ENCODE measurements at regions not wholly inside any gene's neighbourhood (a gene's known extent, or its start where the extent isn't known, plus 50 kb on each side); places are given as distances from the start of the nearest gene placed in this dataset.

- 85 to 88% methylated on average over 4 of the region's 4 CpGs for WGBS, 2 donors
- Histone ChIP-seq H3K36me3 (replicated peaks in 1 of 2; ENCODE audit: insufficient read depth in 1 of 2, low read depth in 2 of 2) (no peaks in the 10 kb centered on the region), H3K27ac (no peak overlapping the region), H3K4me3 (no peak overlapping the region), H3K9me3 (no peaks in the 10 kb centered on the region), H3K27me3 (no peaks in the 10 kb centered on the region), H3K4me1 (no peaks in the 10 kb centered on the region)
- ATAC-seq, result no peak
- intact Hi-C loops (cut with DNase I), result no loop called here
- no peak for DNase-seq
- TF ChIP-seq POLR2A (IDR thresholded peaks at IDR 0.05), result no peak
- no peak for TF ChIP-seq CTCF (IDR thresholded peaks at IDR 0.05)
Observed at GRCh38 chr2:58484629-58485028, 243.5 kb upstream of the FANCL start.

GRCh38 chr2:58484221-58484620 lies 243.1 kb upstream of the FANCL start:
- TF ChIP-seq POLR2A (IDR thresholded peaks at IDR 0.05) (no peak), CTCF (IDR thresholded peaks at IDR 0.05) (no peak)
- DNase-seq (no peak), ATAC-seq (no peak)
- Histone ChIP-seq H3K27me3 (no peaks in the 10 kb centered on the region), H3K9me3 (no peaks in the 10 kb centered on the region), H3K27ac (no peak overlapping the region), H3K36me3 (replicated peaks in 1 of 2; ENCODE audit: insufficient read depth in 1 of 2, low read depth in 2 of 2) (no peaks in the 10 kb centered on the region), H3K4me3 (no peak overlapping the region), H3K4me1 (no peaks in the 10 kb centered on the region)
- WGBS, 2 donors, result 61 to 74% methylated on average over 1 of the region's 1 CpG
- intact Hi-C loops (cut with DNase I), result no loop called here

GRCh38 chr2:58483307-58483706 lies 242.2 kb upstream of the FANCL start:
- 62 to 73% methylated on average over 3 of the region's 3 CpGs for WGBS, 2 donors
- Histone ChIP-seq H3K27ac (no peak overlapping the region), H3K9me3 (no peaks in the 10 kb centered on the region), H3K4me1 (no peaks in the 10 kb centered on the region), H3K4me3 (no peak overlapping the region), H3K27me3 (no peaks in the 10 kb centered on the region), H3K36me3 (replicated peaks in 1 of 2; ENCODE audit: insufficient read depth in 1 of 2, low read depth in 2 of 2) (no peaks in the 10 kb centered on the region)
- intact Hi-C loops (cut with DNase I), result no loop called here
- no peak for DNase-seq
- ATAC-seq, result no peak
- no peak for TF ChIP-seq CTCF (IDR thresholded peaks at IDR 0.05)
- no peak for TF ChIP-seq POLR2A (IDR thresholded peaks at IDR 0.05)

- TF ChIP-seq POLR2A (IDR thresholded peaks at IDR 0.05), result no peak
- TF ChIP-seq CTCF (IDR thresholded peaks at IDR 0.05), result no peak
- no peak for DNase-seq
- intact Hi-C loops (cut with DNase I), result no loop called here
- WGBS, 2 donors, result 58 to 67% methylated on average over 2 of the region's 2 CpGs
- ATAC-seq, result no peak
- Histone ChIP-seq H3K9me3 (no peaks in the 10 kb centered on the region), H3K4me1 (no peaks in the 10 kb centered on the region), H3K36me3 (replicated peaks in 1 of 2; ENCODE audit: insufficient read depth in 1 of 2, low read depth in 2 of 2) (no peaks in the 10 kb centered on the region), H3K4me3 (no peak overlapping the region), H3K27ac (no peak overlapping the region), H3K27me3 (no peaks in the 10 kb centered on the region)
Observed at GRCh38 chr2:58481670-58482069, 240.5 kb upstream of the FANCL start.

GRCh38 chr2:58480141-58480540 lies 239.0 kb upstream of the FANCL start:
- no peaks in the 10 kb centered on the region for H3K27me3 ChIP-seq
- DNase-seq, result no peak
- TF ChIP-seq CTCF (IDR thresholded peaks at IDR 0.05) (no peak), POLR2A (IDR thresholded peaks at IDR 0.05) (no peak)
- H3K9me3 ChIP-seq, result no peaks in the 10 kb centered on the region
- H3K4me1 ChIP-seq, result no peaks in the 10 kb centered on the region
- no peak overlapping the region for H3K27ac ChIP-seq
- H3K36me3 ChIP-seq (replicated peaks in 1 of 2; ENCODE audit: insufficient read depth in 1 of 2, low read depth in 2 of 2), result no peaks in the 10 kb centered on the region
- ATAC-seq, result no peak
- no peak overlapping the region for H3K4me3 ChIP-seq
- intact Hi-C loops (cut with DNase I), result no loop called here
- WGBS, 2 donors, result 92 to 98% methylated on average over 2 of the region's 2 CpGs
